GM23338 (cell line): ENCODE measurements at regions not wholly inside any gene's neighbourhood (a gene's known extent, or its start where the extent isn't known, plus 50 kb on each side); places are given as distances from the start of the nearest gene placed in this dataset.

Experiments used
- ATAC-seq: fragments of 200-7000 bp; cut with Tn5 transposase; 3 replicates; pipeline ENCODE4 v1.9.1; 2020
- DNase-seq: peaks from one replicate; pipeline ENCODE4 v3.0.0-alpha.2; 2015; ENCODE audit warnings: low spot score
- H2AFZ ChIP-seq: fragments of 200-600 bp; sonication (generic); 2 replicates; pipeline ENCODE4 v1.8.0; 2016; ENCODE audit warnings: antibody characterized with exemption, mild to moderate bottlenecking, moderate library complexity
- H3F3A ChIP-seq: fragments of 200-600 bp; sonication (generic); replicated peaks from 2 replicates; pipeline ENCODE4 v1.8.0; 2017; ENCODE audit warnings: antibody characterized with exemption, mixed run types, low read depth
- H3K27ac ChIP-seq: fragments of 200-600 bp; sonication (generic); 2 replicates; pipeline ENCODE4 v1.6.1; 2016; ENCODE audit warnings: low read depth
- H3K27me3 ChIP-seq: fragments of 200-600 bp; sonication (generic); 2 replicates; pipeline ENCODE4 v1.8.0; 2016; ENCODE audit warnings: mild to moderate bottlenecking, mixed run types, moderate library complexity; ENCODE audit not compliant: insufficient read depth
- H3K36me3 ChIP-seq: fragments of 200-600 bp; sonication (generic); 2 replicates; pipeline ENCODE4 v1.8.0; 2016; ENCODE audit warnings: mild to moderate bottlenecking; ENCODE audit not compliant: insufficient read depth
- H3K4me1 ChIP-seq: fragments of 200-600 bp; sonication (generic); 2 replicates; pipeline ENCODE4 v1.8.0; 2016; ENCODE audit warnings: mild to moderate bottlenecking, moderate library complexity; ENCODE audit not compliant: insufficient read depth
- H3K4me2 ChIP-seq: fragments of 200-600 bp; sonication (generic); 2 replicates; pipeline ENCODE4 v1.7.1; 2017; ENCODE audit warnings: mixed run types
- H3K4me3 ChIP-seq: fragments of 200-600 bp; sonication (generic); 2 replicates; pipeline ENCODE4 v1.6.1; 2016; ENCODE audit warnings: mixed run types
- H3K79me2 ChIP-seq: fragments of 200-600 bp; sonication (generic); replicated peaks from 2 replicates; pipeline ENCODE4 v1.8.0; 2017; ENCODE audit warnings: mild to moderate bottlenecking; ENCODE audit not compliant: insufficient read depth
- H3K9me2 ChIP-seq: fragments of 200-600 bp; sonication (generic); 2 replicates; pipeline ENCODE4 v1.8.0; 2017; ENCODE audit not compliant: insufficient read depth
- H4K20me1 ChIP-seq: fragments of 200-600 bp; sonication (generic); replicated peaks from 2 replicates; pipeline ENCODE4 v1.8.0; 2017; ENCODE audit warnings: mild to moderate bottlenecking; ENCODE audit not compliant: insufficient read depth
- H3K27ac Mint-ChIP-seq: 2 replicates; pipeline ENCODE4 v1.8.0; 2020; ENCODE audit warnings: inconsistent platforms, mild to moderate bottlenecking, moderate library complexity, mixed read lengths
- H3K27me3 Mint-ChIP-seq: 3 replicates; pipeline ENCODE4 v1.8.0; 2022; ENCODE audit warnings: low read depth, mild to moderate bottlenecking, moderate library complexity, mixed read lengths, inconsistent platforms; ENCODE audit not compliant: insufficient read depth, poor library complexity
- H3K36me3 Mint-ChIP-seq: 3 replicates; pipeline ENCODE4 v1.8.0; 2021; ENCODE audit warnings: low read depth, mild to moderate bottlenecking, inconsistent platforms, moderate library complexity, mixed read lengths
- H3K4me1 Mint-ChIP-seq: 3 replicates; pipeline ENCODE4 v1.8.0; 2020; ENCODE audit warnings: mild to moderate bottlenecking, inconsistent platforms, mixed read lengths
- H3K4me3 Mint-ChIP-seq: 3 replicates; pipeline ENCODE4 v1.8.0; 2021; ENCODE audit warnings: moderate library complexity, mild to moderate bottlenecking, inconsistent platforms, mixed read lengths
- H3K9me3 Mint-ChIP-seq: 3 replicates; pipeline ENCODE4 v1.8.0; 2020; ENCODE audit warnings: moderate library complexity, mild to moderate bottlenecking, inconsistent platforms, mixed read lengths
- CREB1 ChIP-seq: fragments of 250-450 bp; sonication (Bioruptor Pico); IDR thresholded peaks from 2 replicates; pipeline ENCODE4 v1.5.0; 2020; ENCODE audit warnings: low read depth, mild to moderate bottlenecking, moderate library complexity
- EZH2 ChIP-seq: fragments of 200-600 bp; sonication (generic); IDR thresholded peaks from one replicate; pipeline ENCODE4 v1.8.0; 2017; ENCODE audit warnings: antibody characterized with exemption, mild to moderate bottlenecking, low read depth; ENCODE audit not compliant: unreplicated experiment
- EZH2phosphoT487 ChIP-seq: fragments of 200-600 bp; sonication (generic); IDR thresholded peaks from one replicate; pipeline ENCODE4 v1.8.1; 2018; ENCODE audit warnings: antibody characterized with exemption; ENCODE audit not compliant: unreplicated experiment
- JUNB ChIP-seq: IDR thresholded peaks from one replicate; pipeline ENCODE4 v1.6.1; 2016; ENCODE audit warnings: antibody characterized with exemption; ENCODE audit not compliant: unreplicated experiment
- NANOG ChIP-seq: IDR thresholded peaks from 2 replicates; pipeline ENCODE4 v1.6.1; 2016; ENCODE audit warnings: antibody characterized with exemption, borderline replicate concordance
- POLR2AphosphoS5 ChIP-seq: IDR thresholded peaks from 2 replicates; pipeline ENCODE4 v1.6.1; 2016; ENCODE audit warnings: antibody characterized with exemption, low read depth
- STAT1 ChIP-seq: IDR thresholded peaks from one replicate; pipeline ENCODE4 v1.6.1; 2016; ENCODE audit warnings: antibody characterized with exemption; ENCODE audit not compliant: unreplicated experiment
- ZNF114 ChIP-seq: fragments of 250-450 bp; sonication (Bioruptor Pico); IDR thresholded peaks from 2 replicates; pipeline ENCODE4 v1.5.0; 2020; ENCODE audit warnings: mild to moderate bottlenecking, moderate library complexity
- ZNF331 ChIP-seq: fragments of 250-450 bp; sonication (Bioruptor Pico); IDR thresholded peaks from 2 replicates; pipeline ENCODE4 v1.5.0; 2020; ENCODE audit warnings: low read depth, mild to moderate bottlenecking, moderate library complexity
- TF ChIP-seq, protein P1 (sequence below): fragments of 250-450 bp; sonication (Bioruptor Pico); IDR thresholded peaks from 2 replicates; pipeline ENCODE4 v1.5.0; 2020; ENCODE audit warnings: mild to moderate bottlenecking, moderate library complexity
- TF ChIP-seq, protein P2 (sequence below): IDR thresholded peaks from one replicate; pipeline ENCODE4 v1.6.1; 2018; ENCODE audit warnings: antibody characterized with exemption; ENCODE audit not compliant: unreplicated experiment
- TF ChIP-seq, protein P3 (sequence below), 2 experiments: fragments of 200-600 bp in 1 of 2; sonication (generic) in 1 of 2; conservative IDR thresholded peaks; 2 replicates each; pipeline versions ENCODE4 v1.5.1 to v1.6.1; 2016 to 2017; ENCODE audit warnings: antibody characterized with exemption in 2 of 2, low read depth in 2 of 2, mild to moderate bottlenecking in 2 of 2, moderate library complexity in 1 of 2
- TF ChIP-seq, protein P4 (sequence below): IDR thresholded peaks from 2 replicates; pipeline ENCODE4 v1.6.1; 2016; ENCODE audit warnings: antibody characterized with exemption

DNA sequence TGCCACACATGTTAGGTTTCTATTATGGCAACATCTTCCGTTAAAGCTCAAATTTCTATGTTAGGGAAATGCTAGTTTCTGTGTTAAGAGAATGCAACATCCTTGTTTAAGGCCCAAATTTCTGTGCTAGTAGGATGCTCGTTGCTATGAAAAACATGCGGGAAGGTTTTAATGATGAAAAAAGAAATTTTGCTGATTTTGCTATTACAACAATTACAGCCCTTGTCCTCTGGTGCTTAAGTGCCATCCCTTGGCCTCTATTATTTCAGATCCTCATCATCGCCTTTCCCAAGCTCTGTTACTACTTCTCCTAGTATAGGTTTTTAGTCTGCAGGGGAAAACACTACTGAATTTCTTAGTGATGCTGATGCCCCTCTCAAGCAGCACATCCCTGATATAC lies 412.6 kb upstream of the NDST3 start:
- Mint-ChIP-seq H3K4me3 (no peak overlapping the region), H3K9me3 (peaks cover 5% of the 10 kb centered on the region; the same call in 2 of the 3 replicates), H3K4me1 (peaks cover 1% of the 10 kb centered on the region; the same call in 2 of the 3 replicates), H3K36me3 (no peaks in the 10 kb centered on the region), H3K27ac (no peak overlapping the region), H3K27me3 (no peaks in the 10 kb centered on the region)
- Histone ChIP-seq H2AFZ (no peak overlapping the region), H3K27ac (no peak overlapping the region), H3K4me2 (no peak overlapping the region), H3K4me1 (no peaks in the 10 kb centered on the region), H3K9me2 (peaks cover 4% of the 10 kb centered on the region; the same call in 1 of the 2 replicates), H4K20me1 (no peaks in the 10 kb centered on the region), H3K79me2 (no peaks in the 10 kb centered on the region), H3K36me3 (no peaks in the 10 kb centered on the region), H3K27me3 (no peaks in the 10 kb centered on the region), H3K4me3 (no peak overlapping the region), H3F3A (no peaks in the 10 kb centered on the region)
- TF ChIP-seq EZH2 (no peak), CREB1 (CRISPR knock-in tag) (no peak), NANOG (no peak), STAT1 (no peak), POLR2AphosphoS5 (no peak), JUNB (no peak), ZNF114 (CRISPR knock-in tag) (no peak), ZNF331 (CRISPR knock-in tag) (no peak), EZH2phosphoT487 (no peak)
- TF ChIP-seq, protein P1, sequence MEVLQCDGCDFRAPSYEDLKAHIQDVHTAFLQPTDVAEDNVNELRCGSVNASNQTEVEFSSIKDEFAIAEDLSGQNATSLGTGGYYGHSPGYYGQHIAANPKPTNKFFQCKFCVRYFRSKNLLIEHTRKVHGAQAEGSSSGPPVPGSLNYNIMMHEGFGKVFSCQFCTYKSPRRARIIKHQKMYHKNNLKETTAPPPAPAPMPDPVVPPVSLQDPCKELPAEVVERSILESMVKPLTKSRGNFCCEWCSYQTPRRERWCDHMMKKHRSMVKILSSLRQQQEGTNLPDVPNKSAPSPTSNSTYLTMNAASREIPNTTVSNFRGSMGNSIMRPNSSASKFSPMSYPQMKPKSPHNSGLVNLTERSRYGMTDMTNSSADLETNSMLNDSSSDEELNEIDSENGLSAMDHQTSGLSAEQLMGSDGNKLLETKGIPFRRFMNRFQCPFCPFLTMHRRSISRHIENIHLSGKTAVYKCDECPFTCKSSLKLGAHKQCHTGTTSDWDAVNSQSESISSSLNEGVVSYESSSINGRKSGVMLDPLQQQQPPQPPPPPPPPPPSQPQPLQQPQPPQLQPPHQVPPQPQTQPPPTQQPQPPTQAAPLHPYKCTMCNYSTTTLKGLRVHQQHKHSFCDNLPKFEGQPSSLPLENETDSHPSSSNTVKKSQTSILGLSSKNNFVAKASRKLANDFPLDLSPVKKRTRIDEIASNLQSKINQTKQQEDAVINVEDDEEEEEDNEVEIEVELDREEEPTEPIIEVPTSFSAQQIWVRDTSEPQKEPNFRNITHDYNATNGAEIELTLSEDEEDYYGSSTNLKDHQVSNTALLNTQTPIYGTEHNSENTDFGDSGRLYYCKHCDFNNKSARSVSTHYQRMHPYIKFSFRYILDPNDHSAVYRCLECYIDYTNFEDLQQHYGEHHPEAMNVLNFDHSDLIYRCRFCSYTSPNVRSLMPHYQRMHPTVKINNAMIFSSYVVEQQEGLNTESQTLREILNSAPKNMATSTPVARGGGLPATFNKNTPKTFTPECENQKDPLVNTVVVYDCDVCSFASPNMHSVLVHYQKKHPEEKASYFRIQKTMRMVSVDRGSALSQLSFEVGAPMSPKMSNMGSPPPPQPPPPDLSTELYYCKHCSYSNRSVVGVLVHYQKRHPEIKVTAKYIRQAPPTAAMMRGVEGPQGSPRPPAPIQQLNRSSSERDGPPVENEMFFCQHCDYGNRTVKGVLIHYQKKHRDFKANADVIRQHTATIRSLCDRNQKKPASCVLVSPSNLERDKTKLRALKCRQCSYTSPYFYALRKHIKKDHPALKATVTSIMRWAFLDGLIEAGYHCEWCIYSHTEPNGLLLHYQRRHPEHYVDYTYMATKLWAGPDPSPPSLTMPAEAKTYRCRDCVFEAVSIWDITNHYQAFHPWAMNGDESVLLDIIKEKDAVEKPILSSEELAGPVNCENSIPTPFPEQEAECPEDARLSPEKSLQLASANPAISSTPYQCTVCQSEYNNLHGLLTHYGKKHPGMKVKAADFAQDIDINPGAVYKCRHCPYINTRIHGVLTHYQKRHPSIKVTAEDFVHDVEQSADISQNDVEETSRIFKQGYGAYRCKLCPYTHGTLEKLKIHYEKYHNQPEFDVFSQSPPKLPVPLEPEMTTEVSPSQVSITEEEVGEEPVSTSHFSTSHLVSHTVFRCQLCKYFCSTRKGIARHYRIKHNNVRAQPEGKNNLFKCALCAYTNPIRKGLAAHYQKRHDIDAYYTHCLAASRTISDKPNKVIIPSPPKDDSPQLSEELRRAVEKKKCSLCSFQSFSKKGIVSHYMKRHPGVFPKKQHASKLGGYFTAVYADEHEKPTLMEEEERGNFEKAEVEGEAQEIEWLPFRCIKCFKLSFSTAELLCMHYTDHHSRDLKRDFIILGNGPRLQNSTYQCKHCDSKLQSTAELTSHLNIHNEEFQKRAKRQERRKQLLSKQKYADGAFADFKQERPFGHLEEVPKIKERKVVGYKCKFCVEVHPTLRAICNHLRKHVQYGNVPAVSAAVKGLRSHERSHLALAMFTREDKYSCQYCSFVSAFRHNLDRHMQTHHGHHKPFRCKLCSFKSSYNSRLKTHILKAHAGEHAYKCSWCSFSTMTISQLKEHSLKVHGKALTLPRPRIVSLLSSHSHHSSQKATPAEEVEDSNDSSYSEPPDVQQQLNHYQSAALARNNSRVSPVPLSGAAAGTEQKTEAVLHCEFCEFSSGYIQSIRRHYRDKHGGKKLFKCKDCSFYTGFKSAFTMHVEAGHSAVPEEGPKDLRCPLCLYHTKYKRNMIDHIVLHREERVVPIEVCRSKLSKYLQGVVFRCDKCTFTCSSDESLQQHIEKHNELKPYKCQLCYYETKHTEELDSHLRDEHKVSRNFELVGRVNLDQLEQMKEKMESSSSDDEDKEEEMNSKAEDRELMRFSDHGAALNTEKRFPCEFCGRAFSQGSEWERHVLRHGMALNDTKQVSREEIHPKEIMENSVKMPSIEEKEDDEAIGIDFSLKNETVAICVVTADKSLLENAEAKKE, result no peak
- TF ChIP-seq, protein P2, sequence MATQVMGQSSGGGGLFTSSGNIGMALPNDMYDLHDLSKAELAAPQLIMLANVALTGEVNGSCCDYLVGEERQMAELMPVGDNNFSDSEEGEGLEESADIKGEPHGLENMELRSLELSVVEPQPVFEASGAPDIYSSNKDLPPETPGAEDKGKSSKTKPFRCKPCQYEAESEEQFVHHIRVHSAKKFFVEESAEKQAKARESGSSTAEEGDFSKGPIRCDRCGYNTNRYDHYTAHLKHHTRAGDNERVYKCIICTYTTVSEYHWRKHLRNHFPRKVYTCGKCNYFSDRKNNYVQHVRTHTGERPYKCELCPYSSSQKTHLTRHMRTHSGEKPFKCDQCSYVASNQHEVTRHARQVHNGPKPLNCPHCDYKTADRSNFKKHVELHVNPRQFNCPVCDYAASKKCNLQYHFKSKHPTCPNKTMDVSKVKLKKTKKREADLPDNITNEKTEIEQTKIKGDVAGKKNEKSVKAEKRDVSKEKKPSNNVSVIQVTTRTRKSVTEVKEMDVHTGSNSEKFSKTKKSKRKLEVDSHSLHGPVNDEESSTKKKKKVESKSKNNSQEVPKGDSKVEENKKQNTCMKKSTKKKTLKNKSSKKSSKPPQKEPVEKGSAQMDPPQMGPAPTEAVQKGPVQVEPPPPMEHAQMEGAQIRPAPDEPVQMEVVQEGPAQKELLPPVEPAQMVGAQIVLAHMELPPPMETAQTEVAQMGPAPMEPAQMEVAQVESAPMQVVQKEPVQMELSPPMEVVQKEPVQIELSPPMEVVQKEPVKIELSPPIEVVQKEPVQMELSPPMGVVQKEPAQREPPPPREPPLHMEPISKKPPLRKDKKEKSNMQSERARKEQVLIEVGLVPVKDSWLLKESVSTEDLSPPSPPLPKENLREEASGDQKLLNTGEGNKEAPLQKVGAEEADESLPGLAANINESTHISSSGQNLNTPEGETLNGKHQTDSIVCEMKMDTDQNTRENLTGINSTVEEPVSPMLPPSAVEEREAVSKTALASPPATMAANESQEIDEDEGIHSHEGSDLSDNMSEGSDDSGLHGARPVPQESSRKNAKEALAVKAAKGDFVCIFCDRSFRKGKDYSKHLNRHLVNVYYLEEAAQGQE, result no peak
- TF ChIP-seq, protein P3, sequence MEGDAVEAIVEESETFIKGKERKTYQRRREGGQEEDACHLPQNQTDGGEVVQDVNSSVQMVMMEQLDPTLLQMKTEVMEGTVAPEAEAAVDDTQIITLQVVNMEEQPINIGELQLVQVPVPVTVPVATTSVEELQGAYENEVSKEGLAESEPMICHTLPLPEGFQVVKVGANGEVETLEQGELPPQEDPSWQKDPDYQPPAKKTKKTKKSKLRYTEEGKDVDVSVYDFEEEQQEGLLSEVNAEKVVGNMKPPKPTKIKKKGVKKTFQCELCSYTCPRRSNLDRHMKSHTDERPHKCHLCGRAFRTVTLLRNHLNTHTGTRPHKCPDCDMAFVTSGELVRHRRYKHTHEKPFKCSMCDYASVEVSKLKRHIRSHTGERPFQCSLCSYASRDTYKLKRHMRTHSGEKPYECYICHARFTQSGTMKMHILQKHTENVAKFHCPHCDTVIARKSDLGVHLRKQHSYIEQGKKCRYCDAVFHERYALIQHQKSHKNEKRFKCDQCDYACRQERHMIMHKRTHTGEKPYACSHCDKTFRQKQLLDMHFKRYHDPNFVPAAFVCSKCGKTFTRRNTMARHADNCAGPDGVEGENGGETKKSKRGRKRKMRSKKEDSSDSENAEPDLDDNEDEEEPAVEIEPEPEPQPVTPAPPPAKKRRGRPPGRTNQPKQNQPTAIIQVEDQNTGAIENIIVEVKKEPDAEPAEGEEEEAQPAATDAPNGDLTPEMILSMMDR (conservative IDR thresholded peaks at IDR 0.05; ENCODE audit: low read depth in 2 of 2), result no peak
- TF ChIP-seq, protein P4, sequence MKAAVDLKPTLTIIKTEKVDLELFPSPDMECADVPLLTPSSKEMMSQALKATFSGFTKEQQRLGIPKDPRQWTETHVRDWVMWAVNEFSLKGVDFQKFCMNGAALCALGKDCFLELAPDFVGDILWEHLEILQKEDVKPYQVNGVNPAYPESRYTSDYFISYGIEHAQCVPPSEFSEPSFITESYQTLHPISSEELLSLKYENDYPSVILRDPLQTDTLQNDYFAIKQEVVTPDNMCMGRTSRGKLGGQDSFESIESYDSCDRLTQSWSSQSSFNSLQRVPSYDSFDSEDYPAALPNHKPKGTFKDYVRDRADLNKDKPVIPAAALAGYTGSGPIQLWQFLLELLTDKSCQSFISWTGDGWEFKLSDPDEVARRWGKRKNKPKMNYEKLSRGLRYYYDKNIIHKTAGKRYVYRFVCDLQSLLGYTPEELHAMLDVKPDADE, result no peak
- DNase-seq (no peak), ATAC-seq (no peak)
